Effector CD8-positive, alpha-beta T cell (primary cell): ENCODE measurements at regions not wholly inside any gene's neighbourhood (a gene's known extent, or its start where the extent isn't known, plus 50 kb on each side); places are given as distances from the start of the nearest gene placed in this dataset.

Experiments
- DNase-seq: peaks from one replicate; lab custom pipeline; 2025; lab: John Stamatoyannopoulos, UW

DNA sequence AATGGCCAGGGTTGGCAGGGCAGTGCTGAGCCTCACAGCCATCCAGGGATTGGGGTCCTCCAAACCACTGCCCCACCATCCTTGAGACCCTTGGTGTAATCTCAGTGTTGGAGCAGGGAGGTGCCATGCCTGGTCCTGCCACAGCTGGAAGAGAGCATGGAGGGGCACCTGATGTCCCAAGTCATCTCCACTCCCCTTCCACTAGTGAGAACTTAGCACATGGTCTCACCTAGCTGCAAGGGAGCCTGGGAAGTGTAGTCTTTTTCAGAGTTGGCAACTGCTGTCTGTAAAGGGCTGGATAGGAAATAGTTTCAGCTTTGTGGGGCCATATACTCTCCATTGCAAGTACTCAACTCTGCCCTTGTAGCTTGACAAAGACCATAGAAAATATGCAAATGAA is 238.7 kb downstream of the RPS24 start:
- DNase-seq: no peak

DNA sequence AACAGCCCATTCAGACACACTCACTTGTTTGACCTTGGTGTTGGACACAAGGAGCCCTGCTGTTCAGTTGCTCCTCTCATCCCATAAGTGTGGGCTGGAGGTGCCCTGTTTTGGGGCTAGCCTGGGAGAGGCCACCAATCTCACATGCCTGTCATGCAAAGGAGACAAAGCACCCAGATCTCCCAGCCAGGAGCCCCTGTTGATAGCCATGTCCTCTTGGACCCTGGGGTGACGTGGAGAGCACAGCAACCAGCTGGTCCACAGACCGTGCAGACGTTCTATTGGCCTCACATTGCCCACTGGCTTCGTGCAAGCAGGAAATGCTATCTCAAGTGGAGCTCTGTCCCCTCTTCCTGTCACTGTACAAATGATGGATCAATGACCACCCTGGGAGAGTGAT is 240.8 kb downstream of the RPS24 start:
- no peak for DNase-seq

DNA sequence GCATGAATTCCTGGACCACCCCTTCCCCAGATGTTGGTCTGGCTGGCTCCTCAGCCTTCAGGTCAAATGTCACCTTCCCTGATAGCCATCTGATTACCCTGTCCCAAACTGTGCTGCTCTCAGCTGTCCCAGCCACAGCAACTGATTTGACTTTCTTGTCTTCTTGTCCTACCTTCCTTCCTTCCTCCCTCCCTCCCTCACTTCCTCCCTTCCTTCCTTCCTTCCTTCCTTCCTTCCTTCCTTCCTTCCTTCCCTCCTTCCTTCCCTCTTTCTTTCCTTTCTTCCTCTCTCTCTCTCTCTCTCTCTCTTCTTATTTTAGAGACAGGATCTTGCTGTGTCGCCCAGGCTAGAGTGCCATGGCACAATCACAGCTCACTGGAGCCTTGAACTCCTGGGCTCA is 242.5 kb downstream of the RPS24 start:
- no peak for DNase-seq

DNA sequence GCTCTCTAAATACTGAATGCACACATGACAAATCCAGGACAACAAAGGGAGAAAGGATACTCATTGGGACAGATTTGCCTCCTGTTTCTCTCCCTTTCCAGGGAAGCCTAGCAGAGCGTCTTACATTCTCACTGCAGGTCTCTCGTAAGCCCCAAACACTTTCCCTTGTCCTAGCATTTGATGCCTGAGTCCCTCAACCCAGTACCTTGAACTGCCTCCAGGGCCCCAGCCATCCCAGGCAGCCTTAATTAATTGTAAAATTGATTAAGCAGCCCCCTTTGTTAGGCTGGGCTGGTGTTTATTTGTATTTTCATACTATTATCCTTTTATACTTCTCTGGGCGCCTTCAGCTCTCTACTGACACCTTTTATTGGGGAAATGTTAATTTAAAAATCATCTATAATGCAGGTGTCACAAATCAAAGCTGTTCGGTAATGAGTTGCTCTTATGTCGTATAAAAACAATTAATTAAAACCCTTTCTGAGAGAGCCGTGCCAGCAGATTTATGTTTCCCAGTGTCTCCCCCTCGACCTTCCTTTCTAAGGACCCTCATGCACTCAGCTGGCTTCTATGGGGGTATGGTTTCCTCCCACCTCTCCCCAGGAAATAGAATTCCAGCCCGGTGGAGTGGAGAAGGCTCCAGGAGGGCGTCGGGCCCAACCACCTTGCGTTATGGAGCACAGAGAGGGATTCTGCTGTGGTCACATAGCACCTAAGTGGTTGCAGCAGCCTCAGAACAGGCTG is 243.8 kb downstream of the RPS24 start:
- no peak for DNase-seq

DNA sequence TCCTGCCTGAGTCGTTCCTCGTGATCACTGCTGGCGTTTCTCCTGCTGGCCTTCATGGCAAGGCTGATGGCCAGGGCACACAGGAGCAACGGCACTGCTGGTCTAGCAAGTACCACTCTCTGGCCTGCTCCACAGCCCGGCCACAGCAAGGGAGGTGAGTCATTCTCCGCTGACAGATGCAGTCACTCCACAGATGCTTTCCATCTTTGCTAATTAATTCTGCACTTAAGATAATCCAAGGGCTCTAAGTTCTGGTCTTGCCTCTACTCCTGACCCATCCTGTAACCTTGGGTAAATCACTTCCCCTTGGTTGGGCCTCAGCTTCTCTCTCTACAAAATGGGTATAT is 244.4 kb downstream of the RPS24 start:
- DNase-seq: no peak

DNA sequence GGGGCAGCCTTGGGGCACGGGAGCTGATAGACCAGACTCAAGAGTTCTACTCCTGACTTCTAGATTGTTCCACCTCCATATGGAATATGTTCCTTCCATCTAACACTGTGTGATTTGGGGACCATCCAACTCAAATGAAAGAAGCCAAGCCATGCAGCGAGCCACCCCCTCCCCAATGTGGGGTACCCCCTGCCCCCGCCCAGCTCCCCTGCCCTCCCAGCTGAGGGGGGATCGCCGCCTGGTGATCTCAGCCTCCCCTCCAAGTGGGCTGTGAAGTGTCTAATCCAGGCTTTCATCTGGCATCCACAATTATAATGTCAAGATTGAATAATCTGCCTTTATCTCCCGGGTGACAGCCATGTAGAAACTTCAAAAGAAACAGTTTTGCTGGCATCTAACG is 246.1 kb downstream of the RPS24 start:
- no peak for DNase-seq

DNA sequence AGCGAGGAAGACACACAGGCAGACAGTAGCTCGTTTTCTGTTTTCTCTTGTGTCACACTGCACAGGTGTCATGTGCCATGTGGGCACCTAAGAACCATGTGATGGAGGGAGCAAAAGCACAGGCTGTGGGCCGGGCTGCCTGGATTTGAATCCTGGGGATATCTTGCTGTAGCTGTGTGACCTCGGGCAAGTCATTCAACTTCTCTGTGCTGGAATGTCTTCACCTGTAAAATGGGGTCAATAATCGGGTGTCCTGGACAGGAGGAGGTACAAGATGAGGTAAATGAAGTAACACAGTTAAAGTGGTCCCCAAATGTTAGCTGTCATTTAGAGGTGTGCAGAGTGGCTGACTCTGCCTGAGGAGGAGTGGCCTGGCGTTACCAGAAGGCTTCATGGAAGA is 246.9 kb downstream of the RPS24 start:
- DNase-seq: no peak

DNA sequence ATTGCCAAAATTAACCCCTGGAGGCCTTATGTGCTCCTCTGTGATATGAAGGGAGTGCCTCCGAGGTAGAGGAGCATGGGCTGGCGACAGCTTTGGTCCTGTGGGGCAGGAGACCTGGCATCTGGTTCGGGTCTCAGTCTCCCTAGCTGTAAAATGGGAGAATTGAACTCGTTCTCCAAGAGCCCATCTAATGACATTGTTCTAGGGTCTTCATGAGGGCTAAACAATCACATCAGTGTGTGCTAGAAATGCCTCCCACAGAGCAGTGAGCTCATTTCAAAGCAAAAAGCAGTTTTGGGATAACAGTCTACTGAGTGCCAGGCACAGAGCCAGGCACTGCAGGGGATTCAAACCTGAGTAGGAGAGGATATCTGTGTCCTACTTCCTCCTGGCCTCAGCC is 248.0 kb downstream of the RPS24 start:
- no peak for DNase-seq

DNA sequence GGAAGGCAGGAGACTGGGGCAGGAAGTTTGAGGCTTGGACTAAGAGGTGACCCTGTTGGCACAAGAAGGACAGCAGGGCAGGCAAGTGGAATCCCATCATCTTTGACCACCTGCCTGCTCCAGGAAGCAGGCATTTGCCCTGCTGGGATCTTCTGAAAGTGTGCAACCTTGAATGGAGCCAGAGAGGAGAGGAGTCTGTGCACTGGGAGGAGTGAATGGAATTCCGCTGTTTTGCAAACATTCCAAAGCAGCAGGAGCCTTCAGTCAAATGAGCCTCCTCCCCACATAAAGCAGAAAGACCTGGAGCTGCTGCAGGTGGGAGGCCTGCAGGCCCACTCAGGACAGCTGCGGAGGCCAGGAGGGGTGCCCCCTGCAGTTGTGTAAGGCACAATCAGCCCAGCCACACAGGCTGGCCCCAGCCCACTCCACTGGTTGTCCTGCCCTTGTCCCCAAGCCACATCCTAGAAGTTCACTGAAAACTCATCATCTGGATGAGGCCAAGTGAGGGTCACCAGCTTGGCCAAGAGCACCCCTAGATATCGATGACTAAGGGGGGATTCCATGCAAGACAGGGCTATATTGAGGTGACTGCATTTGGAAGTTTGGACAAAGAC is 249.5 kb downstream of the RPS24 start:
- DNase-seq: no peak

DNA sequence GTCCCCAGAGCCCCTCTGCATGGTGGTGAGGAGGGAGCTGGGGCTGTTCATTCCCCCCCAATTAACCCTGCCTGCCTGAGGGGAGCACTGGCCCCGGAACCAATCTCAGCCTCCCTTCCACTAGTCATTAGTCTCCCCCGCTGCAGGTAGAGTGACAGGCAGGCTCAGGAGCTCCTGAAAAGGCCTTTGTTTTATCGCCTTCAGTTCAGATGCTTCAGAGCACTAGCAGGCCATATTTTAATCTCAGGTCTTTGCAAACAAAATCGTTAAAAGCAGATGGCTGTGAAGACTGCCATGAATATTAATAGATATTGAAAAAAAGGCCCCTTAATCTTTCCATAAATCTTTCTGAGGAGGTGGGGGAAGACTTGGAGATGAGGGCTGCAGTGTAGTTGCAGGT is 250.7 kb downstream of the RPS24 start:
- no peak for DNase-seq

DNA sequence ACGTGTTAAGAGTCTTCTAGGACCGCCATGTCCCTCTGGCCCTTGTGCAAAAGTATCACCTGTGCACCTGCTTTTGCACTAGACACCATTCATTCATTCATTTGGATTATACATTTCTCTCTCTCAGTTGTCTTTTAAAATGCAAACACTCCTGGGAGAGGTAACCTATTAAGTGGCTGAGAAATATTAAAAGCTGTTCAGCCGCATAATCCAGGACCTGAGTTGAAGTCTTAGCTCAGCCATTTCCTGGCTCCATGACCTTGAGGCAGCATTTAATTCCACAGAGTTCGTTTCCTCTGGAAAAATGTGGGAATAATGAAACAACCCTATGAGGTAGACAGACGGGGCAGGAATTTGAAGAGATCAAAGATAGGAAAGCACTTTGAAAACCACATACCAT is 251.6 kb downstream of the RPS24 start:
- DNase-seq: no peak

DNA sequence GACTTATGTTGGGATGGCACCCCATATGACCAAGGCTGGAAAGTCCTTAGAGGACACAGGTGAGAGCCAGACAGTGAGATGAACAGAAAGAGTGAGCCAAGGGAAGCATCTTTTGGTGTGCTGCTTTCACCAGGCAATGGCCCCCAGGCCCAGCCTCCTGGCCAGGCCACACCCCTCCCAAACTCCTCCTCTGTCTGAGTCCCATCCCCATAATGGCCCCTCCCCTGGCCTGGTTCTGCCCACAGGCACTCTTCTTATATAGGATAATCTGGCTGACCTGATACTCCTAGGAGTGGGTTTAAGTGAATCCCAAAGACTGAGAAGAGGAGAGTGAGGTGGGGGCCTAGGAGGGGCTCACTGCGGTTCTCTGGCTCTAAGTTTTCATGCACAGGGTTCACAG is 252.5 kb downstream of the RPS24 start:
- DNase-seq: no peak

DNA sequence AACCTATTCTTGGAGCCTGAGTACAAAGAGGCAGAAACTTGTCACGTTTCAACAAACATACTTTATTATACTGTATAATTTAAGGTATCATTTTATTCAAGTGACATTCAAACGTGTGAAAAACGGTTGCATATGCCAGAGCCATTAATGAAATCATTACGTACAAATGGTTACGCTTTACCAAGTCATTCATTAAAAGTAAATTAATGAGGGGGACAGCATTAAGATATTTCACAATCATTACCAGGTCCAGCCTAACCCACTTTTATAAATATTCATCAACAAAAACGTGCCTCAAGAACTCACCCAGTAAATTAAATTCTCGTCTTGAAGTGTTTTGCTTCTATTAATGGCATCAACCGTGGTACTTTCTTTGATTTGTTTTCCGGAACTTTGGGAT is 253.0 kb downstream of the RPS24 start:
- no peak for DNase-seq

DNA sequence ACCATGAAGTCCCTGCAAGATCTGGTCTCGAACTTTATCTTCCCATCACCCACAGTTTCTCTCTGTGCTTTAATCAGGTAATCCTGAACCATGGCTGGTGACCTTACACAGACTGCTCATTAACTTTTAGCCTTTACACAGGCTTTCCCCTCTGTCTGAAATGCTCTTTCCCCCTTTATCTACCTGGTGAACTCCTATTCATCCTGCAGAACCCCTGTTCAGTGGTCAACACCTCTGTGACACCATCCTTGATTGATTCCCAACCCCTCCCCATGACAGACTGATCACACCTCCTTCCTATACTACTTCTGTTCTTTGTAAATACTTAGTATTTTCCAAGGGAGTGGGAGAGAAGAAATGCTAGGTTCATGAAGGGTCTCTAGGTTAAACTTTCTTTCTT is 254.0 kb downstream of the RPS24 start:
- no peak for DNase-seq

DNA sequence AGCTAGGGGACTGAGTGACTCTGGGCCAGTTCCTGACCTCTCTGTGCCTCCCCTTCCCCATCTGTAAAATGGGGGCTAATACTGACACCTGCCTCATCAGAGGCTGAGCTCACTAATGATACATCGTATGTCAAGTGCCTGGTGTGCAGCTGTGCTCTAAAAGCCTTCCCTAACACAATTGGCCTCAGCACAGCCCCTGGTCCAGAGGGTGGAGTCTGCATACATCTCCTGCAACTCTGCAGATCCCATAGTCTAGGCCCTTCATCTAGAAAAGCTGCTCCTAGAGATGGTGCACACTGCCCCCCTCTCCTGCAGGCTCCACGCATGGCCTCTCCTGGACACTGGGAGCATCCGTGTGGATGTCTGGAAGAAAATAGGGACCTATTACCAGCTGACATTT is 255.0 kb downstream of the RPS24 start:
- DNase-seq: no peak

DNA sequence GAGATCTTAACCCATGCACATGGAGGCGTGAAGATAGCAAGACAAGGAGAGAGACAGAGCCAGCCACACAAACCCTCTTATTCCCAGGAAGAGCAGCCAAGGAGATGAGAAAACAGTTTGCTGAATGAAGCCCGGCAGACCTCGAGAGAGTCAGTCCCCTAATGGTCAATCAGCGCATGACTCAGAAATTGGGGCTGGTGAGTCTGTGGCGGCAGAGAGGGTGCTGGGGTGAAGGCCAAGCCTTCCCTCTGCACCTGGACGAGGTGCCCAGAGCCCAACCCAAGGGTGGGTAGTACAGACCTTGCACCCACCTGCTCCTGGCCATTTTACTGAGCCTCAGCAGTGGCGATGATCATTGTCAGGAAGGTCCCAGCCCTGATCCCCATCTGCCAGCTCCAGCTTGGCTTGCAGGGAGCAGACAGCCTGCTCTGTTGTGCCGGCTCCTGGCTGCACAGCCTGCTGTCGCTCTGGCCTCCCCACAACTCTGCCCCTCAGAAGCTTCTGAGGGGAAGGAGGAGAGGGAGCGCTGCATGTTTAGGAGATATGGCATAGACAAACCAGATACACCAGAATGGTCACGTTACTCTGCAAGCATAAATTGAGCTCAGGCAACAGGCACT is 256.6 kb downstream of the RPS24 start:
- no peak for DNase-seq

DNA sequence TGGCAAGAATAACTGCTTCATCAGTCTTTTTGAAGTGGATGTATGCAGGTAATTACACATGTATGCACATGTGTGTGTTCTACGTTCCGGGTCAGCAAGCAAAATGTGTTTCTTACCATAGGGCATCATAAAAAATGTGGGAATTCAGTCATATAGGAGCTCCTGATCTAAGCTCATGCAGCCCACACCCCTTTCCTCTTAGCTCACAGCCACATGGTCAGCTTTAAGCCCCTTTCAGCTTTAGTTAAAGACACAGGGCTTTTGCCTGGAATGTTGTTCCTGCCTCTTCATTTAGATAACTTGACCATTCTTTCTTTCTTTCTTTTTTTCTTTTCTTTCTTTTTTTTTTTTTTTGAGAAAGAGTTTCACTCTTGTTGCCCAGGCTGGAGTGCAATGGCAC is 258.1 kb downstream of the RPS24 start:
- no peak for DNase-seq

DNA sequence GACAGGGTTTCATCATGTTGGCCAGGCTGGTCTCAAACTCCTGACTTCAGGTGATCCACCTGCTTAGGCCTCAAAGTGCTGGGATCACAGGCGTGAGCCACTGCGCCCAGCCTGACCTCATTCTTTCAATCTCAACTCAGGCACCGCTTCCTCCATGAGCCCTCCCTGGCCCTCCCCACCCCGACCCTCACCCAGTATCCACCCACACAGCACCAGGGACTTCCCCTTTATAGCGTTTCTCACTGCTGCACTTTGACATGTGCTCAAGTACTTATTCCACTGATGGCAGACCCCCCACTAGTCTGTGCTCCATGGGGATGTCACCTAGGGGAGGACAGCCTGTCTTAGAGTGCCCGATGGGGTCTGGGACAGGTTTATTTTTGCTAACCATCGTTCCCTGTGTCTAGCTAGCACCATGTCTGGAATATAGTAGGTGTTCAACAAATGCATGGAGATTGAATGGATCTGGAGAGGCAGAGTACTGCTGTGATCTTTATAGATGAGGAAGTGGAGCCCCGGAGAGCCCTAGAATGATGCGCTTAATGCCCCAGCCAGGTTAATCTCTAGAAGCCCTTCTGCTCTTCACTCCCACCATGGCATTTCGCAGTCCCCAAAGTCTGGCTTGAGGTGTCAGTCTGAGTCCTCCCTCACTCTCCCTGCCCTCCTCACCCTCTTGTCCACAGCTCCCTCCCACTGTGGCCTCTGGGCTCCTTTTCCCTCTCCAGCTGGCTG is 258.8 kb downstream of the RPS24 start:
- DNase-seq: no peak

DNA sequence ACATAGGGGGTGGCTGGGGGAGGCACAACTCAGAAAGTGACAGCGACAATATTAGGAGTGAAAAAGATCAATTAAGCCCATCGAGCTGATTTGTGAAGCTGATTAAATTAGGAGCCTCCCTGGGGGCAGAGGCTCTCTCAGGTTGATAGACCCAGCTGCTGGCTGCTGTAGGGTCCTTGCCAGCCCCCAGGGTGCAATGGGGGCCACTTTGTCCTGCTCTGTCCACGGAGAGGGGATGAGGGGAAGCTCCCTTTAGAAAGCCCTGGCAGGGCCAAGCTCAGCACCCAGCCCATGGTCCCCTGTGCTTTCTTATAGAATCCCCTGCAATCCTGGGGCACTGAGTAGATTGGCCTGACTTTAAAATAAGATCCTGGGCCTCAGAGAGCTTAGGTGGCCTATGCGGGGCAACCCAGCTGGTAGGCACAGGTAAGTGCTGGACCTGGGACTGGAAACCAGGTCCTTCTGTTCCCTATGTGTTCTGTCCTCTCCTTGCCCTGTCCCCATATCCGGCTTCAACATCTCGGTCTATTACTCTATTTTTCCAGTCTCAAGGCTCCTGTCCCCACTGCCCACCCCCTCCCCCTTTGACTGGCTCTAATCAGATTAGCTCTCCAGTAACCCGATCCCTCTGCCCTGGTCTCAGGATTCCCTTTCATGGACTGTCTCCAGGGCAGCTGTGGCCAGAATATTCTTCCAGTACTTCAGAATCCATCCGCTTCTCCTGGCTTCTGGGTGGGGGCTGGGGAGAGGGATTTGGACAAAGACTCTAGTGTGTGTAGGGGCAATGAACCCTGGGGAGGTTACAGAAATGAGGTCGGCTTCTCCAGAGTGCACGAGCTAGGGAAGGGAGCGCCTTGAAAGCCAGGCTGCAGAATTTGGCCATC is 259.6 kb downstream of the RPS24 start:
- DNase-seq: no peak

DNA sequence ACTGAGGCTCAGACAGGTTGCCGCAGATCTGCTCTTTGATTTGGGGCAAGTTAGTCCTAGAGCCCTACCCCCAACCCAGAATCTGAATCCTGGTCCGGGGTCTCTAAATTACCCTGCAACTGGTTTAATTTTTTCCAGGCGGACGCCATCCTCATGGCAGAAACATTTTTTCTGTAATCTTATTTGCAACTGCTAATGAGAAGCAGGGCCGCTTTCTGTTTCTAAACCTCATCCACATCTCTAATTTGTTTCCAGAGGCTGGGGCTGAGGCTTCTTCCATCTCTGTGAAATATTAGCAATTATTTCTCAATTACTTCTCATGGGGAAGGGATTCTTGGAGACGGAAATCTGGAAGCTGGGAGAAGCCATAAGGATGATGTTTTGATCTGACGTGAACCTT is 261.6 kb downstream of the RPS24 start:
- DNase-seq: no peak

DNA sequence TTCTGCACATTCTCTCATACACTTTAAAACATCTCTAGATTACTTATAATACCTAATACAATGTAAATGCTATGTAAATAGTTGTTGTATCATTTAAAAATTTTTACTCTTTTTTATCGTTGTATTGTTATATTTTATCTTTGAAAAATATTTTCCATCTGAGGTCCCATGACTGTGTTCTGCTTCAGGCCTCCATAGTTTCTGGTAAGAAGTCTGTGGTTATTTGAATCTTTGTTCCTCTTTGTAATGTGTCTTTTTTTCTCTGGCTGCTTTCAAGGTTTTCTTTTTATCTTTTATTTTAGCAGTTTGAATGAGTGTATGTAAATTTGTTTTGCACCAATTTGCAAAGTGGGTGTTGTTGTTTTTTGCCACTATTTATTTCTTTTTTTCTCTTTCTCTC is 263.1 kb downstream of the RPS24 start:
- DNase-seq: no peak

DNA sequence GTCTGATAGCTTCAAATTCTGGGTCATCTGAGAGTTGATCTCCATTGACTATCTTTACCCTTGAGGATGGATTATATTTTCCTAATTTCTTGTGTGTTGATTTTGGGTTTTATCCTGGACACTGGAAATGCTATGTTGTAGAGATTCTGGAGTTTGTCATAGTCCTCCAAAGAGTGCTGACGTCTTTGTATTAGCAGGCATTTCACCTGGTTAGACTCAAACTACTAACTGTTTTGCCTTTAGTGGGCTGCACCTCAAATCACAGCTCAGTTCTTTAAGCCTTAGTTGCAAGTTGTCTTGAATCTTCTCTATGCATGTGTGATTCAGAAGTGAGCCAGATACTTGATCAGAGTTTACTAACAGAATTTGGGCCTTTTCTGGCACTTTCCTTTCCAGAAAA is 264.3 kb downstream of the RPS24 start:
- DNase-seq: no peak
